Heart left ventricle (tissue), 13 donors: ENCODE measurements at regions not wholly inside any gene's neighbourhood (a gene's known extent, or its start where the extent isn't known, plus 50 kb on each side); places are given as distances from the start of the nearest gene placed in this dataset.

Experiments
- CTCF ChIP-seq, 12 donors: fragments of 200-600 bp; sonication (generic) in 4 of 12; IDR thresholded peaks; one replicate each; pipeline versions ENCODE4 v1.5.0 to v1.8.0; 2018 to 2022; ENCODE audit warnings: antibody characterized with exemption in 12 of 12, mild to moderate bottlenecking in 5 of 12
- POLR2A ChIP-seq, 2 donors: fragments of 450-650 bp; IDR thresholded peaks; one replicate each; pipeline ENCODE4 v1.6.1; 2017; ENCODE audit warnings: antibody characterized with exemption in 2 of 2, mild to moderate bottlenecking in 2 of 2, moderate library complexity in 2 of 2
- donor health status: ischemic (EF 13 %, LVEDD 7.1; RV severe dilation, severe dysfunction).
- donor health status: DM: no; HTN: yes; CAD: no.
- donor health status: DM: no; HTN: no; CAD: no.
- donor health status: ischemic (EF 25% LVEDD 6.9; RV normal size, moderate dysfunction).
- donor health status: ischemic (EF 25% LVEDD 5.7; RV mildly dilated, moderate dysfunction).
- donor health status: ischemic (EF 35%, LVEDD 5.7; RV mildly dilated, moderate dysfunction).
- donor health status: nonischemic (EF 11% LVEDD 7.7; RV severe dilation, severe dysfunction).
- donor health status: DM: yes; HTN: yes; CAD: no.
- donor health status: PGD.
- donor health status: ischemic (EF 29% LVEDD 5.4; RV normal size, mild dysfunction).
- donor health status: nonischemic (EF 23%, LVEDD 6.1; RV moderate dilation, normal function).

GRCh38 chr13:73542446-73542845 is 483.6 kb downstream of the KLF5 start:
- TF ChIP-seq POLR2A (IDR thresholded peaks at IDR 0.05): no peak
- no peak for TF ChIP-seq CTCF (IDR thresholded peaks at IDR 0.05)
